ENCODE measurements at regions not wholly inside any gene's neighbourhood (a gene's known extent, or its start where the extent isn't known, plus 50 kb on each side); places are given as distances from the start of the nearest gene placed in this dataset.
A peak's percentile ranks its signal among the peaks of the same experiment; 100 is the strongest.

GRCh38 chr9:72428329-72428728 lies 63.3 kb upstream of the ZFAND5 start:
- no peaks in the 10 kb centered on the region for H3K27me3 ChIP-seq (replicated peaks; ENCODE audit: insufficient read depth)
- H2AFZ ChIP-seq = no peak overlapping the region
- WGBS, 2 experiments (ENCODE audit: low coverage in 1 of 2, low lambda C conversion rate in 2 of 2, missing lambda C conversion rate in 2 of 2) = 0 to 10% methylated on average over 1 of the region's 1 CpG
- H3F3A ChIP-seq (ENCODE audit: insufficient read depth) = peaks cover 25% of the 10 kb centered on the region
- no peak for TF ChIP-seq EZH2 (IDR thresholded peaks at IDR 0.05; ENCODE audit: insufficient read depth, poor library complexity, severe bottlenecking)
- TF ChIP-seq EZH2phosphoT487 (IDR thresholded peaks at IDR 0.05; ENCODE audit: insufficient read depth, low read depth) = no peak
- peak overlapping the region; percentile 62 for H3K27ac ChIP-seq
- peak overlapping the region; percentile 45 for H3K4me2 ChIP-seq (ENCODE audit: unreplicated experiment)
- peak overlapping the region; percentile 34 for H3K4me3 ChIP-seq
- in situ Hi-C loops (cut with MboI) = no loop called here
- no peaks in the 10 kb centered on the region for H3K36me3 ChIP-seq (ENCODE audit: low read depth)
- 0 out of 2 replicates have a peak overlapping the region, but pooled peaks have one; percentile 7 for H3K9ac ChIP-seq
- no peaks in the 10 kb centered on the region for H3K9me2 ChIP-seq (ENCODE audit: insufficient read depth)
- peaks cover 25% of the 10 kb centered on the region for H3K4me1 ChIP-seq (ENCODE audit: insufficient read depth)
- DNase-seq = peak; percentile 71
- no peaks in the 10 kb centered on the region for H4K20me1 ChIP-seq (ENCODE audit: insufficient read depth)
- H3K9me3 ChIP-seq (ENCODE audit: low read depth) = no peaks in the 10 kb centered on the region
- H3K79me2 ChIP-seq (ENCODE audit: insufficient read depth) = no peaks in the 10 kb centered on the region

GRCh38 chr9:72427801-72428200 lies 62.8 kb upstream of the ZFAND5 start:
- Histone ChIP-seq H3F3A (ENCODE audit: insufficient read depth) (peaks cover 25% of the 10 kb centered on the region), H3K27ac (peak overlapping the region; percentile 62), H3K9me2 (ENCODE audit: insufficient read depth) (no peaks in the 10 kb centered on the region), H2AFZ (no peak overlapping the region), H4K20me1 (ENCODE audit: insufficient read depth) (no peaks in the 10 kb centered on the region), H3K4me1 (ENCODE audit: insufficient read depth) (peaks cover 25% of the 10 kb centered on the region), H3K36me3 (ENCODE audit: low read depth) (no peaks in the 10 kb centered on the region), H3K4me3 (peak overlapping the region; percentile 34; the same call in 1 of the 2 replicates), H3K9me3 (ENCODE audit: low read depth) (no peaks in the 10 kb centered on the region), H3K27me3 (replicated peaks; ENCODE audit: insufficient read depth) (no peaks in the 10 kb centered on the region), H3K79me2 (ENCODE audit: insufficient read depth) (no peaks in the 10 kb centered on the region), H3K9ac (0 out of 2 replicates have a peak overlapping the region, but pooled peaks have one; percentile 7), H3K4me2 (ENCODE audit: unreplicated experiment) (peak overlapping the region; percentile 45)
- peak; percentile 59 for DNase-seq
- 92 to 95% methylated on average over 1 of the region's 1 CpG for WGBS, 2 experiments (ENCODE audit: low coverage in 1 of 2, low lambda C conversion rate in 2 of 2, missing lambda C conversion rate in 2 of 2)
- in situ Hi-C loops (cut with MboI) = no loop called here
- TF ChIP-seq EZH2phosphoT487 (IDR thresholded peaks at IDR 0.05; ENCODE audit: insufficient read depth, low read depth) (no peak), EZH2 (IDR thresholded peaks at IDR 0.05; ENCODE audit: insufficient read depth, poor library complexity, severe bottlenecking) (no peak)

- H3F3A ChIP-seq (ENCODE audit: insufficient read depth) = peaks cover 20% of the 10 kb centered on the region
- no peak for TF ChIP-seq EZH2 (IDR thresholded peaks at IDR 0.05; ENCODE audit: insufficient read depth, poor library complexity, severe bottlenecking)
- no peak for TF ChIP-seq EZH2phosphoT487 (IDR thresholded peaks at IDR 0.05; ENCODE audit: insufficient read depth, low read depth)
- no peak overlapping the region for H3K9ac ChIP-seq
- peaks cover 19% of the 10 kb centered on the region for H3K4me1 ChIP-seq (ENCODE audit: insufficient read depth)
- H3K79me2 ChIP-seq (ENCODE audit: insufficient read depth) = no peaks in the 10 kb centered on the region
- no peaks in the 10 kb centered on the region for H3K9me2 ChIP-seq (ENCODE audit: insufficient read depth)
- H3K4me2 ChIP-seq (ENCODE audit: unreplicated experiment) = no peak overlapping the region
- H3K27ac ChIP-seq = no peak overlapping the region
- DNase-seq = no peak
- no peaks in the 10 kb centered on the region for H3K36me3 ChIP-seq (ENCODE audit: low read depth)
- no peak overlapping the region for H3K4me3 ChIP-seq
- no peaks in the 10 kb centered on the region for H3K27me3 ChIP-seq (replicated peaks; ENCODE audit: insufficient read depth)
- H4K20me1 ChIP-seq (ENCODE audit: insufficient read depth) = no peaks in the 10 kb centered on the region
- no peak overlapping the region for H2AFZ ChIP-seq
- no peaks in the 10 kb centered on the region for H3K9me3 ChIP-seq (ENCODE audit: low read depth)
- in situ Hi-C loops (cut with MboI) = no loop called here
These were observed 59.1 kb upstream of the ZFAND5 start for GRCh38 chr9:72424131-72424530.

- peaks cover under 1% of the 10 kb centered on the region for H3F3A ChIP-seq (ENCODE audit: insufficient read depth)
- H3K27ac ChIP-seq = no peak overlapping the region
- no peak overlapping the region for H3K4me2 ChIP-seq (ENCODE audit: unreplicated experiment)
- H3K9ac ChIP-seq = no peak overlapping the region
- no peaks in the 10 kb centered on the region for H3K27me3 ChIP-seq (replicated peaks; ENCODE audit: insufficient read depth)
- no peak overlapping the region for H2AFZ ChIP-seq
- TF ChIP-seq EZH2phosphoT487 (IDR thresholded peaks at IDR 0.05; ENCODE audit: insufficient read depth, low read depth) (no peak), EZH2 (IDR thresholded peaks at IDR 0.05; ENCODE audit: insufficient read depth, poor library complexity, severe bottlenecking) (no peak)
- no peaks in the 10 kb centered on the region for H3K36me3 ChIP-seq (ENCODE audit: low read depth)
- H3K9me2 ChIP-seq (ENCODE audit: insufficient read depth) = no peaks in the 10 kb centered on the region
- in situ Hi-C loops (cut with MboI) = no loop called here
- H4K20me1 ChIP-seq (ENCODE audit: insufficient read depth) = no peaks in the 10 kb centered on the region
- H3K4me3 ChIP-seq = no peak overlapping the region
- 91 to 93% methylated on average over 11 of the region's 11 CpGs for WGBS, 2 experiments (ENCODE audit: low coverage in 1 of 2, low lambda C conversion rate in 2 of 2, missing lambda C conversion rate in 2 of 2)
- no peaks in the 10 kb centered on the region for H3K9me3 ChIP-seq (ENCODE audit: low read depth)
- no peaks in the 10 kb centered on the region for H3K79me2 ChIP-seq (ENCODE audit: insufficient read depth)
- no peaks in the 10 kb centered on the region; the same call in 1 of the 2 replicates for H3K4me1 ChIP-seq (ENCODE audit: insufficient read depth)
- no peak for DNase-seq
These were observed 57.2 kb upstream of the ZFAND5 start for GRCh38 chr9:72422214-72422613.

GRCh38 chr9:72420783-72421182 lies 55.8 kb upstream of the ZFAND5 start:
- Histone ChIP-seq H2AFZ (no peak overlapping the region), H3K4me3 (no peak overlapping the region), H3K9ac (no peak overlapping the region), H3K79me2 (ENCODE audit: insufficient read depth) (no peaks in the 10 kb centered on the region), H3K36me3 (ENCODE audit: low read depth) (no peaks in the 10 kb centered on the region), H3K9me3 (ENCODE audit: low read depth) (no peaks in the 10 kb centered on the region), H3K9me2 (ENCODE audit: insufficient read depth) (no peaks in the 10 kb centered on the region), H3K4me1 (ENCODE audit: insufficient read depth) (no peaks in the 10 kb centered on the region), H3K27ac (no peak overlapping the region), H3K27me3 (replicated peaks; ENCODE audit: insufficient read depth) (no peaks in the 10 kb centered on the region), H3F3A (ENCODE audit: insufficient read depth) (no peaks in the 10 kb centered on the region), H4K20me1 (ENCODE audit: insufficient read depth) (no peaks in the 10 kb centered on the region), H3K4me2 (ENCODE audit: unreplicated experiment) (no peak overlapping the region)
- in situ Hi-C loops (cut with MboI) = no loop called here
- no peak for TF ChIP-seq EZH2phosphoT487 (IDR thresholded peaks at IDR 0.05; ENCODE audit: insufficient read depth, low read depth)
- no peak for TF ChIP-seq EZH2 (IDR thresholded peaks at IDR 0.05; ENCODE audit: insufficient read depth, poor library complexity, severe bottlenecking)
- no peak for DNase-seq
